ELR (cell line): ENCODE measurements at regions not wholly inside any gene's neighbourhood (a gene's known extent, or its start where the extent isn't known, plus 50 kb on each side); places are given as distances from the start of the nearest gene placed in this dataset.
"Not testable (repeated sequence)": the region's sequence is repeated elsewhere in the genome, so short reads cannot be mapped to it uniquely, and the experiment has no call there.

Source experiments
- DNase-seq: peaks from one replicate; pipeline ENCODE4 v3.0.0-alpha.2; 2015; ENCODE audit warnings: low read depth

- no peak for DNase-seq
Observed at GRCh38 chr19:37303591-37304171, 67.2 kb upstream of the ZNF527 start.

GRCh38 chr19:37304190-37304883 is 66.6 kb upstream of the ZNF527 start:
- no peak for DNase-seq

DNA sequence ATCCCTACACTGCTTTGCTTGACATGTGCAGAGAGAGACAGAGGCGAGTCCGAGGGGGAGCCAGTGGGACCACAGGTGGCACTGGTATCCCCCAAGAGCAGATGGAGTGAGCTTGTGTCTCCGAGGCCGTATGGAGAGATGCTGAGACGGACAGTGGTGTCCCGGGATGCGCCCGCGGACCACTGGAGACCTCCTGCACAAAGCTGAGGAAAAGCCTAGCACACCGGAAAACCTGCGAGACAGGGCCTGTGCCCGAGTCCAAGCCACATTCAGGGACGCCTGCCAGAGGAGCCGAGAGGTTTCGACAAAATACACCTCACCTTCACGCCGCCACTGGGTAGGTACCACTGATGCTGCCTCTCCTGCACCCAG is 66.0 kb upstream of the ZNF527 start:
- DNase-seq, result no peak

GRCh38 chr19:37306383-37306963 is 64.4 kb upstream of the ZNF527 start:
- no peak for DNase-seq

GRCh38 chr19:37309834-37310575 is 60.9 kb upstream of the ZNF527 start:
- peak; percentile 10 for DNase-seq

DNA sequence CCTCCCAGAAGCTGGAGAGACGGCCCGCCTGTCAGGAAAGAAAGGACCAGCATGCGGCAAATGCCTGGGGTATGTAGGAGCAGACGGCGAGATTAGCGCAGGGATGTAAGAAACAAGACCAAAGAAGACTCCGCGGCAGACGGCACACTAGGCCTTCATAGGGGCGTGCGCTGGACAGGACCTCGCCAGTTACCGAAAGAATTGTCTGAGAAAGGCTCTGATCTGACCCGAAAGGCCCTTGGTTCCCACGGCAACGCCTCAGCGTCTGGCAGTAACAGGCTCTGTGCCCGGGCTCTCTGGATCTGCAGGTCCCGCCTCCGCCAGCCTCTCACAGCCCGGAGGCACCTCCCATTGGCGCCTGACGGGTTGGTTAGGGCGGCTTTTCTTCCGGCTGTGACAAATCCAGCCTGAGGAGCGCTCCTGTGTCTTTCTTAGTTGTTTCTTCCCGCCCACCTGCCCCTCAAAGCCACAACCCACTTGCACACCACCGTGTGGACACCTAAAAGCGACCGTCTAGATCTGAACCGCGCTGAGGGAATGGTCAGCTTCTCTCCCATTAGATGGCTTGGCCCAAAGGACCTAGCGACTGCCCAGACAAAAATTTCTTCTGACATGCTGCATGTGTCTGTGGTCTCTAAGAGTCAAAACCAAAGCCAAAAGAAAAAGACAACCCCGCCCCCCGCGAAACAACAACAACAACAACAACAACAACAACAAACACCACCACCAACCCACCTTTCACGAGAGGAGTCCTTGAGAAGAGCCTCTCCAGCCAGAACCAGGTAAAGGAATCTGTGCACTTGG is 58.2 kb upstream of the ZNF527 start:
- peak; percentile 57 for DNase-seq

DNA sequence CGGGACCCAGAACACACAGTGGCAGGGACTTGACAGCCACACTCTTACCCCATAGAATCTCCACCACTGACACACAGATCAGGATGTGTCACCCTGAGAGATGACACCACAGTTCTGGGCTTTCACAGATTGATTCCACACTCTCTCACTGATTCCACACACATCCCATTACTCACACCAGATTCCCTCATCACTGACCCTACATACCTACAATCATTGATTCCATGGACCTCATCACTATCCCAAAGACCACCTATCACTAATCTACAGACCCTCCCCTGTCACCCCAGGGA is 57.6 kb upstream of the ZNF527 start:
- DNase-seq, result peak; percentile 22

DNA sequence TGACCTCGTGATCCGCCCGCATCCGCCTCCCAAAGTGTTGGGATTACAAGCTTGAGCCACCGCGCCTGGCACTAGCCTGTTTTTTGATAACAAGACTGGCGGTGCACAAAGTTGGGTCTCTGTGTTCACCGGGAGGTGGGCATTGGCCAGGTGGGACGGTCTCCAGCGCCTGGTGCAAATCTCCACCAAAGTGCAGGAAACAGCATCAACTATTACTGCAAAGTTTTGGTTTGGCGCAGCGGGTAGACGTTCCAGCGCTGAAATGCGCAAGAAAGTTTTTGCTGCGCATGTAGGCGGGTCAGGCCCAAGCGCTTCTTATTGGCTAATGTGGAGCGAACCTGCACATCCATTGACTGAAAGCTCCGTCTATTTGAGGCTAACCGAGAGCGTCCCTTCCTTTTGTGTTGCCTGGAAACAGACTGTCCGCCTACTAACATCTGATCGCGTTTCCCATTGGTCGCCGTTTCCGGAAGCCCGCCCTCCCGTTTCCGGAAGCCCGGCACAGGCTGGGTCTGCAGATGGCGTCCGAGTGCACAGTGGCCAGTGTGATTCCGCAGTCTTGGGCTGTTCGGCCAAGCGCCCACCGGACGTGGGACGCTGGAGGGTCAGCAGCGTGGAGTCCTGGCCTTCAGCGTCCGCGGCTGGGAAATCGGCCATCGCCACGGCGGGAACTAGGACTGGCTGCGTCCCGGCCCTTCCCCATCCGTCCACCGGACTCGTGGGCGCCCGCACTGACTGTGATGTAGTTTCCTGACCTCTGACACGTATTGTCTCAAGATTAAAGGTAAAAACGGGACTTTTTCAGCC is 53.3 kb upstream of the ZNF527 start:
- peak; percentile 99 for DNase-seq

DNA sequence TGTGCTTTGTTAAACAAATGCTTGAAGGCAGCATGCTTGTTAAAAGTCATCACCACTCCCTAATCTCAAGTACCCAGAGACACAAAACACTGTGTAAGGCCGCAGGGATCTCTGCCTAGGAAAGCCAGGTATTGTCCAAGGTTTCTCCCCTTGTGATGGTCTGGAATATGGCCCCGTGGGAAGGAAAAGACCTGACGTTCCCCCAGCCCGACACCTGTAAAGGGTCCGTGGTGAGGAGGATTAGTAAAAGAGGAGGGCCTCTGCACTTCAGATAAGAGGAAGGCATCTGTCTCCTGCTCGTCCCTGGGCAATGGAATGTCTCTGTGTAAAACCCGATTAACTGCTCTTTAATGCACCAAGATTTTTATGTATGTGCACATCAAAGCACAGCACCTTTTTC is 49.9 kb upstream of the ZNF527 start:
- not testable (repeated sequence) for DNase-seq
